Muscle of back (tissue), 3 donors: ENCODE measurements at regions not wholly inside any gene's neighbourhood (a gene's known extent, or its start where the extent isn't known, plus 50 kb on each side); places are given as distances from the start of the nearest gene placed in this dataset.

Source experiments
- DNase-seq, 3 donors: peaks; one replicate each; pipeline versions ENCODE4 v3.0.0 to v3.0.0-alpha.2; 2013

DNA sequence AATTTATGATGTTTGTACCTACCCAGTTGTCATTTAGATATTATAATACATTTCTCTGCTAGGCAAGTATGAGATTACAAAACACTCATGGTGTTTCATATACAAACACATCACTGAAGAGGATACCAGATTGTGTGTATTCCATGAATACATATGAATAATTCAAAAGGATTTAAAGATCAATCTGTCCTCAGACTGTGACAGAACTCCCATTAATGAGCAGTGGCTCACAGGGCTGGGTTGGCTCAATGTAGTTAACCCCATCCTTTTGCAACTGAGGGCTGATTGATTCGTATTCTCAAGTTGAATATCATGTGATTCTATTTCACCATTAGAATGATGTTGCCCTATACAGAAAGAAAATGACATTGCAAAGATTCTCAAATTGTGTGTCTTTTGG, 79.6 kb upstream of the SPANXN2 start:
- no peak for DNase-seq

DNA sequence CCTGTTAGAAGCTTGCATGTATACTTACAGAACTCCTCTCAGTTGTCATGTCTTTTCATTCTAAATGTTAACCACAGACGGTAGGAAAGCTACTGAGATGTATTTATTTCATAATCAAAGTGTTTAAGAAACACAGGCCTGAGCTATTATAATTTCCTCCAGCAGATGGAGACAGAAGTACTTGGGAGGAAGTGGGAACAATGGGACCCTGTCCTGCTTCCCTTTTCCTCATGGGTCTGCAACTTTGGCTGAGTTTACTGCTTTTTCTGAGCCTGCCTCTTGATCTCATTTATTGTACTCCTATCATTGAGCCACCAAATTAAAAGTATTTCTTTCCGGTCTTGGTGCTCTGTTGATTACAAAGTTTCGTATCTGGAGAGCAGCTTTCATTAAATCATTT, 67.7 kb upstream of the SPANXN2 start:
- DNase-seq = peak in 2 of 3 donors; percentile 2 to 5

DNA sequence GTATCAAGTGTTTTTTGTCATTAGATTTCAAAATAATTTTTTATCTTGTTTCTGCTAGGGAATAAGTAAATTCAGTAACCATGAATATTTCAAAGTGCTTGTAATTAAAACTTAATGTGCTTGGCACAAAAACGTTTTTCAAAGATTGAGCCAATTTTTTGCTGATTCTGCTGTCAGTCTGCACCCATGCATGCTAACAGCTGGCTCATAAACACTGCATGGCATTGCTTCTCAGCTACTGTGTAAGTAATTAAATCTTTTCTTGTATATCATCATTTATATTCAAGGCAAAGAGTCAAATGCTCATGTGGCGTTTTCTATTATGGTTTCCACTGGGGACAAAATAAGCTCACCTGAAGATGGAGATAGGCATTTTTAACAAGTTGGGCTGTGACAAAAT, 66.8 kb upstream of the SPANXN2 start:
- no peak for DNase-seq

DNA sequence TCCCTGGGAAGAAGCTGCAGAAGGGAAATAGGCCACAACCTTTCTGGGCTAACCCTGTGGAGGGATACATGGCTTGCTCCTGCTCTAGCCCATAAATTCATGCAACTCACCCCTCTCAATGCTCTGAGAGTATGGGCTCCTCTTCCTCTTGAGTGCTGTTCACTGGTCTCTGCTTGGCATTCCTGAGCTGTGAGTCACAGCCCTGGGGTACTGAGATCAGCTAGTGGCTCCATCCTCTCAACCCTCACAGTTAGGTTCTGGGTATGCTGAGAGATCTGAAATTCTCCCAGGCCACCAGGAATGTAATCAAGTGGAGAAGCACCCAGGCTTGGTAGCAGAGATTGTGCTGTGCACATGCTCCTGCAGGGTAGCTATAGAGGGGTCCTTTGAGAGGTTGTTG, 60.6 kb upstream of the SPANXN2 start:
- no peak for DNase-seq
